Trophoblast cell (in vitro differentiated cells and primary cell): ENCODE measurements at regions not wholly inside any gene's neighbourhood (a gene's known extent, or its start where the extent isn't known, plus 50 kb on each side); places are given as distances from the start of the nearest gene placed in this dataset.
"Not testable (repeated sequence)": the region's sequence is repeated elsewhere in the genome, so short reads cannot be mapped to it uniquely, and the experiment has no call there.

Source experiments
- DNase-seq, 2 donors: peaks; one replicate each; pipeline ENCODE4 v3.0.0-alpha.2; 2016
- H2AFZ ChIP-seq: 2 replicates; pipeline ENCODE4 v1.6.1; 2013; ENCODE audit warnings: low read length, moderate library complexity, mild to moderate bottlenecking; ENCODE audit not compliant: insufficient read depth, poor library complexity
- H2AK5ac ChIP-seq: 2 replicates; pipeline ENCODE4 v1.6.1; 2013; ENCODE audit warnings: mild to moderate bottlenecking, low read length
- H2BK120ac ChIP-seq: 2 replicates; pipeline ENCODE4 v1.6.1; 2013; ENCODE audit warnings: low read length, mild to moderate bottlenecking, moderate library complexity; ENCODE audit not compliant: insufficient read depth, poor library complexity
- H2BK12ac ChIP-seq: 2 replicates; pipeline ENCODE4 v1.6.1; 2013; ENCODE audit warnings: mild to moderate bottlenecking, low read length, moderate library complexity
- H2BK5ac ChIP-seq: 2 replicates; pipeline ENCODE4 v1.6.1; 2013; ENCODE audit warnings: low read length, low read depth, moderate library complexity, mild to moderate bottlenecking; ENCODE audit not compliant: poor library complexity
- H3K14ac ChIP-seq: 2 replicates; pipeline ENCODE4 v1.6.1; 2013; ENCODE audit warnings: mild to moderate bottlenecking, low read length
- H3K18ac ChIP-seq: 2 replicates; pipeline ENCODE4 v1.6.1; 2013; ENCODE audit warnings: mild to moderate bottlenecking, low read length
- H3K23ac ChIP-seq: 2 replicates; pipeline ENCODE4 v1.6.1; 2013; ENCODE audit warnings: low read length
- H3K27ac ChIP-seq: 2 replicates; pipeline ENCODE4 v1.5.1; 2013; ENCODE audit warnings: low read depth, mild to moderate bottlenecking, inconsistent platforms, low read length, moderate library complexity
- H3K27me3 ChIP-seq: 2 replicates; pipeline ENCODE4 v1.6.1; 2013; ENCODE audit warnings: inconsistent platforms, mild to moderate bottlenecking, low read length, moderate library complexity; ENCODE audit not compliant: insufficient read depth
- H3K36me3 ChIP-seq, 2 experiments: 1 replicate in 1 of 2; 2 replicates in 1 of 2; pipeline ENCODE4 v1.6.1; 2013; ENCODE audit warnings: low read length in 2 of 2, mild to moderate bottlenecking in 2 of 2, moderate library complexity in 1 of 2; ENCODE audit not compliant: insufficient read depth in 2 of 2, control insufficient read depth in 1 of 2
- H3K4ac ChIP-seq: 2 replicates; pipeline ENCODE4 v1.6.1; 2013; ENCODE audit warnings: low read depth, mild to moderate bottlenecking, low read length, moderate library complexity
- H3K4me1 ChIP-seq, 2 experiments: 1 replicate in 1 of 2; 2 replicates in 1 of 2; pipeline ENCODE4 v1.6.1; 2013; ENCODE audit warnings: low read length in 2 of 2, mild to moderate bottlenecking in 2 of 2, moderate library complexity in 1 of 2; ENCODE audit not compliant: insufficient read depth in 2 of 2, control insufficient read depth in 1 of 2
- H3K4me2 ChIP-seq: 2 replicates; pipeline ENCODE4 v1.6.1; 2013; ENCODE audit warnings: inconsistent platforms, mild to moderate bottlenecking, low read length, moderate library complexity
- H3K4me3 ChIP-seq: 2 replicates; pipeline ENCODE4 v1.5.1; 2013; ENCODE audit warnings: mild to moderate bottlenecking, low read depth, low read length, inconsistent platforms
- H3K79me1 ChIP-seq: one replicate; pipeline ENCODE4 v1.6.1; 2013; ENCODE audit warnings: low read length
- H3K79me2 ChIP-seq: 2 replicates; pipeline ENCODE4 v1.6.1; 2013; ENCODE audit warnings: low read length, mild to moderate bottlenecking; ENCODE audit not compliant: control insufficient read depth, insufficient read depth, poor library complexity
- H3K9ac ChIP-seq: 2 replicates; pipeline ENCODE4 v1.6.1; 2013; ENCODE audit warnings: mild to moderate bottlenecking, low read length
- H3K9me3 ChIP-seq: 2 replicates; pipeline ENCODE4 v1.6.1; 2013; ENCODE audit warnings: low read depth, mild to moderate bottlenecking, control low read depth, inconsistent platforms, low read length; ENCODE audit not compliant: insufficient read depth
- H4K12ac ChIP-seq: 2 replicates; pipeline ENCODE4 v1.6.1; 2013; ENCODE audit warnings: low read depth, mild to moderate bottlenecking, low read length, moderate library complexity
- H4K8ac ChIP-seq: 2 replicates; pipeline ENCODE4 v1.6.1; 2013; ENCODE audit warnings: low read depth, mild to moderate bottlenecking, low read length, moderate library complexity
- H4K91ac ChIP-seq: one replicate; pipeline ENCODE4 v1.6.1; 2013; ENCODE audit warnings: low read depth, mild to moderate bottlenecking, low read length, moderate library complexity
- WGBS: extraction: QIAGEN DNeasy Blood & Tissue Kit; methylation state at CpG from one replicate; pipeline ENCODE4 v1.1.7; 2013; ENCODE audit warnings: missing lambda C conversion rate; ENCODE audit not compliant: insufficient read length, insufficient coverage; ENCODE audit errors: extremely low coverage; 5-methylcytosine and 5-hydroxymethylcytosine counted together

- no peak overlapping the region for H2BK120ac ChIP-seq
Measured at GRCh38 chr5:179451114-179451827, 99.1 kb upstream of the RUFY1 start.

GRCh38 chr5:179449950-179450349, 100.4 kb upstream of the RUFY1 start:
- not testable (repeated sequence) for H3K4me2 ChIP-seq, H2BK12ac ChIP-seq, H3K14ac ChIP-seq, H3K4ac ChIP-seq, H2AFZ ChIP-seq, H2BK5ac ChIP-seq, H3K4me1 ChIP-seq, H2BK120ac ChIP-seq, H2AK5ac ChIP-seq, DNase-seq, H3K27me3 ChIP-seq, H4K12ac ChIP-seq, H4K91ac ChIP-seq, H3K27ac ChIP-seq, H3K4me3 ChIP-seq, H3K18ac ChIP-seq, H3K79me2 ChIP-seq, H3K9ac ChIP-seq, H3K23ac ChIP-seq, H3K79me1 ChIP-seq, H3K36me3 ChIP-seq, H4K8ac ChIP-seq
- no CpG with 5 or more reads among the region's 4 CpGs for WGBS
- peaks cover 38% of the 10 kb centered on the region for H3K9me3 ChIP-seq

More at GRCh38 chr5:179451114-179451827, 99.1 kb upstream of the RUFY1 start:
- Histone ChIP-seq H2BK5ac (no peak overlapping the region), H4K91ac (no peak overlapping the region), H3K4me2 (no peak overlapping the region), H2AFZ (no peak overlapping the region), H3K9ac (no peak overlapping the region), H3K9me3 (peaks cover 48% of the 10 kb centered on the region), H3K36me3 (no peaks in the 10 kb centered on the region), H3K79me2 (no peaks in the 10 kb centered on the region), H3K79me1 (no peaks in the 10 kb centered on the region), H4K12ac (no peak overlapping the region), H4K8ac (no peak overlapping the region), H3K4me3 (no peak overlapping the region), H3K14ac (no peak overlapping the region), H3K18ac (no peak overlapping the region), H2BK12ac (no peak overlapping the region), H3K4me1 (no peaks in the 10 kb centered on the region), H2AK5ac (no peak overlapping the region), H3K27me3 (no peaks in the 10 kb centered on the region), H3K23ac (no peak overlapping the region), H3K27ac (no peak overlapping the region), H3K4ac (no peak overlapping the region)
- no peak for DNase-seq
- no CpG with 5 or more reads among the region's 15 CpGs for WGBS

GRCh38 chr5:179448282-179448681, 102.1 kb upstream of the RUFY1 start:
- peaks cover 32% of the 10 kb centered on the region for H3K9me3 ChIP-seq
- not testable (repeated sequence) for H3K36me3 ChIP-seq, H2BK12ac ChIP-seq, H2BK5ac ChIP-seq, H3K27ac ChIP-seq, H4K8ac ChIP-seq, H3K4me1 ChIP-seq, H3K4me3 ChIP-seq, H3K27me3 ChIP-seq, H4K12ac ChIP-seq, H2AK5ac ChIP-seq, H3K79me1 ChIP-seq, H3K79me2 ChIP-seq, H3K18ac ChIP-seq, H3K4ac ChIP-seq, H3K4me2 ChIP-seq, H2BK120ac ChIP-seq, H3K14ac ChIP-seq, DNase-seq, H3K9ac ChIP-seq, H4K91ac ChIP-seq, H3K23ac ChIP-seq, H2AFZ ChIP-seq
- WGBS: no CpG with 5 or more reads among the region's 11 CpGs

GRCh38 chr5:179442289-179442688, 97.0 kb upstream of the ADAMTS2 start:
- Histone ChIP-seq H3K9me3 (peaks cover 11% of the 10 kb centered on the region), H3K4me1 (peaks cover 12 to 15% of the 10 kb centered on the region in 2 experiments), H3K79me1 (peaks cover 10% of the 10 kb centered on the region)
- H4K12ac ChIP-seq, H3K27me3 ChIP-seq, H3K79me2 ChIP-seq, H2AFZ ChIP-seq, H4K91ac ChIP-seq, H3K9ac ChIP-seq, H4K8ac ChIP-seq, H3K4ac ChIP-seq, H2AK5ac ChIP-seq, H3K18ac ChIP-seq, H3K14ac ChIP-seq, H2BK12ac ChIP-seq, H2BK5ac ChIP-seq, H3K23ac ChIP-seq, H3K4me3 ChIP-seq, DNase-seq, H3K4me2 ChIP-seq, H2BK120ac ChIP-seq, H3K27ac ChIP-seq, H3K36me3 ChIP-seq: not testable (repeated sequence)
- 100% methylated on average over 3 of the region's 3 CpGs for WGBS
